ENCODE measurements at regions not wholly inside any gene's neighbourhood (a gene's known extent, or its start where the extent isn't known, plus 50 kb on each side); places are given as distances from the start of the nearest gene placed in this dataset.

DNA sequence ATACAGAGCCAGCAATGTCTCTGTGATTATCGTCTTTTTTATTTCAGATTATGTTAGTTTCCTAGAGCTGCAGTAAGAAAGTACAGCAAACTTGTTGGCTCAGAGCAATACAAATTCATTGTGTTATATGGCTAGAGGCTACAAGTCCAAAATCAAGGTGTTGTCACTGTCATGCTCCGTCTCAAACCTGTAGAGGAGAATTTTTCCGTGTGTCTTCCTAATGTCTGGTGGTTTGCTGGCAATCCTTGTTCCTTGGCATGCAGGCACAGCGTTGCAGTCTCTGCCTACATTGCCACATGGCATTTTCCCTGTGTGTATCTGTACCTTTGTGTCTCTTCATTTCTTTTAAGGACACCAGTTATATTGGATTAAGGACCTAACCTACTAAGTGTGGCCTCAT lies 244.4 kb downstream of the LRRIQ3 start:
- no peak for DNase-seq (ENCODE audit: low spot score)

DNA sequence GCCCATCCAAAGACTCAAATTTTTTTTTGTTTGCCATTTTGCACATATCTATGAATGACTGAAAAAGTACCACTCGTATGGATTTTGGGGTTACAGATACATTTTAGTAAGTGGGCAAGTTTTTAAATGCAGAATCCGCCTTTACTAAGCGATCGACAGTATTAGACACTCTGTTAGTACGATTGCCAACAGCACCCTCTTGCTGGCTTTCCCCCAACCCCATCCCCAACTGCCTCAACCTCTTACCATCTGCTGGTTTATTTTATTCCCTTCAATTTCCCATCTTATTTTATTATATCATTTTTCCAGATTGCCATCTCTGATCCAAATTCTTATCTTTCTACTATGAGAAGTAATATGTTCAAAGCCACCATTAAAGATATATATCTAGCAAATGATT lies 244.8 kb downstream of the LRRIQ3 start:
- DNase-seq (ENCODE audit: low spot score), result no peak

DNA sequence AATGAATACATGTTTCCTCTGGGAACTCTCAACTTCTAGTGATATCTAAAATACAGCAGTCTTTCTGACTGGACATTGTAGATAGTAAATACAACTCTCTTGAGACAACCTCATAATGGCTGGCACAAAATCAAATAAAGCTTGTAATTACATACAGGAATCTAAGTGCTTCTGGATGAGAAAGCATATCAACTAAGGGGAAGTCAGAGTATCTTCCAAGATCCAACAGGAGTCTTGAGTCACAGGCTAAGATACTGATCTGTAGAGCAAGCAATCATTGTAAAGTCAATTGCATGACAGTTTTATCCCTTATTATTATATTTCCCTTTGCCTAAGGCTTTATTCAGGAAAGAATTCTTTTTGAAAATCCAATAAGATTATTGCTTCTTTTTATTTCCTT lies 249.9 kb downstream of the LRRIQ3 start:
- DNase-seq (ENCODE audit: low spot score), result no peak

DNA sequence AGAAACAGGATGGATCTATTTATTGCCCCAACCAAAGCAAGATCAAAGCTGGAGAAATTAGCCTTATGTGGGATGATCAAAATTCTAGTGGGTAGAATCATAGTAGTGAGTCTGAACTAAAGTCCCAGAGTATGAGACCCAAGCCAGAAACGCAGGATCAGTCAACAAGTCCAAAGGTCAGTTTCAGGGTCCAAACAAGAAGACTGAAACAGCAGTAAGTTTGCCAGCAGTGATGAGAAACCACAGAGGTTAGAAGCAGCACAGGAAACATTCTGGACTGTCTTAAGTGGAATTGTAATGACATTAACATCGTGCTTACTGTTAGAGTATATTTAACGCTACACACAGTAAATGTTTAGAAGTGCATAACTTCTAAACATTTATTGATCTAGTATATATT lies 251.0 kb downstream of the LRRIQ3 start:
- no peak for DNase-seq (ENCODE audit: low spot score)

GRCh38 chr1:73943270-73943669 lies 254.7 kb downstream of the LRRIQ3 start:
- DNase-seq (ENCODE audit: low spot score), result no peak

- no peak for DNase-seq (ENCODE audit: low spot score)
Measured at GRCh38 chr1:73930293-73930692, 267.7 kb downstream of the LRRIQ3 start.

DNA sequence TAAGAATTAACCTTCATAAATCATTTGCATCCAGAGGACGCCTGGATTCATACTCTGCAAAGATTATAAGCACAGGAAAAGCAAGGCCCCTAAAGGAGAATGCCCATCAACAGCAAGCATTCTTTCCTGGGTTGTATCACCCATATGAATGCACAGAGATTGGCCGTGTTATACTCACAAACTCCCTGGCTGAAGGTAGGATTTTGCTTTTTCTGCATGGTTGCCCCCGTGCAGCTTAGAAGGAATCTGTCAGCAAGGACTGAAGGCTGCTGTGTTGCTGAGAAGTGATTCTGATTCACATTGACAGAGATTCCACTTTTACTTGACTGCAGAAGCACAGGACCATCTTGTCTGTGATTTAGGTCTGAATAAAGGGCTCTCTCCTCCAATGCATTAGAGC lies 283.0 kb downstream of the LRRIQ3 start:
- no peak for DNase-seq (ENCODE audit: low spot score)

GRCh38 chr1:73913025-73913424 lies 285.0 kb downstream of the LRRIQ3 start:
- DNase-seq (ENCODE audit: low spot score), result no peak

DNA sequence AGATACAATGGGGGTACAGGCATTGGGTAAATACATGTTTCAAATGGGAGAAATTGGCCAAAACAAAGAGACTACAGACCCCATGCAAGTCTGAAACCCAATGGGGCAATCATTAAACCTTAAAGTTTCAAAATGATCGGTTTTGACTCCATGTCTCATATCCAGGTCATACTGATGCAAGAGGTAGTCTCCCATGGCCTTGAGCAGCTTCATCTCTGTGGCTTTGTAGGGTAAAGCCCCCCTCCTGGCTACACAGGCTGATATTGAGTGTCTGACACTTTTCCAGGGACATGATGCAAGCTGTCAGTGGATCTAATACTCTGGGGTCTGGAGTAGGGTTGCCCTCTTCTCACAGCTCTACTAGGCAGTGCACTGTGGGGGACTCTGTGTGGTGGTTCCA lies 286.1 kb downstream of the LRRIQ3 start:
- no peak for DNase-seq (ENCODE audit: low spot score)

GRCh38 chr1:73910466-73910865 lies 287.5 kb downstream of the LRRIQ3 start:
- no peak for DNase-seq (ENCODE audit: low spot score)

- DNase-seq (ENCODE audit: low spot score), result no peak
Measured at GRCh38 chr1:73910062-73910461, 287.9 kb downstream of the LRRIQ3 start.

DNA sequence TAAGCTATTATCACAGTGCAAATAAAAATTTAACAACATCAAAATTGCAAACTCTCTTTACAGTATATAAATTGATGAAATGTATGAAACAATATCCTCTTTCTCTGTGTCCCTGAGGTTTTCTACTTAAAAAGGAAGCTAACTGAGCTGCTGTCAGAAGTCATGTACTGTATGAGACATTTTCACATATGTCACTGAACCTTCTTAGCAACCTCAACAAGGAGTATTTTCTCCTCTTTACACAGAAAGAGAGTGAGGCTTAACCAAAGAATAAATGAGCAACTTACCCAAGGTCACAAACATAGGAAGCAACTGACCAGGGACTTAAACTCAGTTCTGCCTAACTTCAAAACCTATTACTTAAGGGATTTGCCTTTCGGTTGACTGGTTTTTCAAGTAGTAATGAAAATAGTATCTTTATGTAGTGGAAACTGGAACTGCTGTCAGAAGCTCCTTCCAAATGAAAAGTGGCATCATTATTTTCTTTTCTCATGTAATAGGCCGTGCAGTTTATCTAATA lies 288.9 kb downstream of the LRRIQ3 start:
- DNase-seq (ENCODE audit: low spot score), result no peak

- no peak for DNase-seq (ENCODE audit: low spot score)
Measured at GRCh38 chr1:73907051-73907450, 290.9 kb downstream of the LRRIQ3 start.

DNA sequence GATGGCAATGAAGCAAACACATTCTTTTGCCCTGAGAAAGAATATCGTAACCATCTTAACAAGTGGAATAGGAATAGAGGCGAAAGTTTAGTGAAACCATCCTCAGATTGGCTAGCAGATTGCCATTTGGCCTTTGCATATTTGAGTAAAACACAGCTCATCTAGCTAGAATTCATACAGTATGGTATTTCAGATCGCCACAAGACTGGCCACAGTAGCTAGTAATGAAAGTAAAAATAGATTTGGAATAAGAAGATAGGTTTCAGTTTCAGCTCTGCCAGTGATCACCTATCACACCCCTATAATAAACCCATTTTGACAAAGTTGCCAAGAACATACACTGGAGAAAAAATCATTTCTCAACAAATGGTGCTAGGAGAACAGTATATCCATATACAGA lies 294.9 kb downstream of the LRRIQ3 start:
- no peak for DNase-seq (ENCODE audit: low spot score)

DNA sequence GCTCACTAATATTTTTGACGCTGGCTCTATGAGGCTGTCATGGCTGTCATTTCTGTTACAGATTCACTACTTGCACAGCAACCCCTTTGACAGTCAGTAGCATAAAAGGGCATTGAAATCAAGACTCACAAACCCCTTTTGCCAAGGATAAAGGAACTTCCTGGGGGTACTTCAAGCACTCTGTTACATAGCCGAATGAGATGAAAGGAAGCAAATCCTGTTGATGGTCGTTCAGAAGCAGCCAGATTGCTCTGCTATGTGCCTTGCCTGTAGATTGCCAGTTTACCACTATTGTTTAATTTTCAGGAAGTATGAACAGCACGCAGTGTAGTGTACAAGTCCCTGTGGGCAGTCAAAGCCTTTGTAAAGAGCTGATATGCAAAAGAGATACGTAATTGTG lies 296.2 kb downstream of the LRRIQ3 start:
- no peak for DNase-seq (ENCODE audit: low spot score)

DNA sequence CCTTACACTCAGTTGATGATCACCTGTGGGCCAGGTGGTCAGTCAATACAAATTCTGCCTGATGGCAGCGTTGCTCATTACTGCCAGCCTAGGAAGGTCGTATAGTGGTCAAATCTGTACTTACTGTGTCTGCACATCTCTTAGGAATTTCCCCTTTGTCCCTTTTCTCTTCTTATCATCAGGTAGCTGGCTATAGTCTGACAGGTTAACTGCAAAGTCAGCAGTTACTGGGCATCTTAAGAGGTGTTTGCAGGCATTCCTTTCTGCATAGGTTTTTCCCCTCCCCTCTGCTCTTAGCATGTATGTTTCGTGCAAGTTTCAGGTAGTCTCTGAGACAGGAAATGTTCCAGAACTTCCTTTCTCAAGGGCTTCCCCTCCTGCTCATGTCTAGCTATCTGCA lies 298.7 kb downstream of the LRRIQ3 start:
- DNase-seq (ENCODE audit: low spot score), result no peak

- DNase-seq (ENCODE audit: low spot score), result no peak
Measured at GRCh38 chr1:73898540-73898939, 299.4 kb downstream of the LRRIQ3 start.

GRCh38 chr1:73887412-73887811 lies 310.6 kb downstream of the LRRIQ3 start:
- no peak for DNase-seq (ENCODE audit: low spot score)

DNA sequence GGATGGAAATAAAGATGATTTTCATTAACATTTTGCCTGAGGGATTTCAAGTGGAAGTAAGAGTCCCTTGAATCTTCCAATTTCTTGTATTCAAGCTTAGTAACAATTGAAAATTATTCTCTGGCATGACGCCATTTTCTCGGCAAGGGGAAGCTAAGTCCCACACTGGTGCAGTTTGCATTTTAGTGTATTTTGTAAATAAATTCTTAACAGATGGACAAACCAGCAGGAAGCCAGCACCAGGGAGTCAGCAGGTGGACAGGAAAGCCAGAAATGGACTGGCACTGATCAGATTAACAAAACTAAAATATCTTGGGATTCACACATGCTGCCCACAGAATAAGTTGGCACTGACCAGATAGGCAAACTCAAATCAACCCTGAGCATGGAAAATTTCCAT lies 311.3 kb downstream of the LRRIQ3 start:
- DNase-seq (ENCODE audit: low spot score), result no peak

GRCh38 chr1:73874806-73875205 lies 323.2 kb downstream of the LRRIQ3 start:
- no peak for DNase-seq (ENCODE audit: low spot score)

- no peak for DNase-seq (ENCODE audit: low spot score)
Measured at GRCh38 chr1:73868810-73869336, 329.1 kb downstream of the LRRIQ3 start.

DNA sequence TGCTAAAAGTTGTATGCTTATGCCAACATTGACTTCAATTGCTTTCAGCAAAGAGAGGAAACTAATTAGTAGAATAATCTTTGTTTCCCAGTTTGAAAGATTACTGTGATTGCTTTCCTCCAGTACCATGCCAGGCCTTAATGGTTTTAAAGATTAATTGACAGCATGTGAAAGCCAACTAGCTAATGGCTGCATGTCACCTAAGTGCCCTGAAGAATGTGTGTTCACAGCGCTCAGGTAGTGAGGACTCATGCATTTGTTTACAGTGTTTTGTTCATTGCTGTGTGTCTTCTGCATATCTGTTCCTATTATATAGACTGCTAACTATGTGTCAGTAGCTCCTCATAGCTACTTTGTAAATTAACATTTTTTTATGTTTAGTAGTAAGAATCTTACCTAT lies 335.6 kb downstream of the LRRIQ3 start:
- no peak for DNase-seq (ENCODE audit: low spot score)

- DNase-seq (ENCODE audit: low spot score), result no peak
Measured at GRCh38 chr1:73860421-73860950, 337.5 kb downstream of the LRRIQ3 start.

GRCh38 chr1:73859227-73859626 lies 338.7 kb downstream of the LRRIQ3 start:
- DNase-seq (ENCODE audit: low spot score), result no peak

GRCh38 chr1:73854527-73854926 lies 343.4 kb downstream of the LRRIQ3 start:
- no peak for DNase-seq (ENCODE audit: low spot score)
